Eye (tissue), 1 donor: ENCODE measurements at regions not wholly inside any gene's neighbourhood (a gene's known extent, or its start where the extent isn't known, plus 50 kb on each side); places are given as distances from the start of the nearest gene placed in this dataset.

Source experiments
- DNase-seq: peaks from one replicate; pipeline ENCODE4 v3.0.0-alpha.2; 2015

- no peak for DNase-seq
Measured at GRCh38 chr5:40385544-40385943, 294.2 kb upstream of the PTGER4 start.

DNA sequence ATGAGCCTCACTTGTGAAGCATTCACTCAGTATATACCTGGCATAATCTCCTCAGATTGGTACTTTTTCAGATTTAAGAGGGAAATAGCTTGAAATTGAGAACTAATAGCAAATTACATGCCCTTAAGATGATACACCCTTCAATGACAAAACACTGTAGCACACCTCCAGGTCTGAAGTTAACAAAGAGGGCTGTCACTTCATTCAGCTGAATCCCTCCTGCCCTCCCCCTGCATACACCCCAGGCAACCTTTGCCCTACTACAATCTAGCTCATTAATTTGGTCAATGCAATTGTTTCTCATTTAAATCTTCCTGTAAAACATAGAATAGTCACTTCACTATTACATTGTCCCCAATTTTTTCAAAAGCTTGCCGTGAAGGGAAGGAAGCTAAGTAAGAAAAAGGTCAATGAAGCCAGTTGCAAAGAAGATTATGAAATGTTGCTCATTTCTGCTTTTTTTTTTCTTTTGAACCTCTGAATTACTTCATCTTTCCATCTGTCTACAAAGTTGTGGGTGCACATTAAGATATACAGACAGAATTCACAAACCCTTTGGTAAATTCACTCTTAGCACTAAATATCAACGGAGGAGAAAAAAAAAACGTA, 294.8 kb upstream of the PTGER4 start:
- no peak for DNase-seq

DNA sequence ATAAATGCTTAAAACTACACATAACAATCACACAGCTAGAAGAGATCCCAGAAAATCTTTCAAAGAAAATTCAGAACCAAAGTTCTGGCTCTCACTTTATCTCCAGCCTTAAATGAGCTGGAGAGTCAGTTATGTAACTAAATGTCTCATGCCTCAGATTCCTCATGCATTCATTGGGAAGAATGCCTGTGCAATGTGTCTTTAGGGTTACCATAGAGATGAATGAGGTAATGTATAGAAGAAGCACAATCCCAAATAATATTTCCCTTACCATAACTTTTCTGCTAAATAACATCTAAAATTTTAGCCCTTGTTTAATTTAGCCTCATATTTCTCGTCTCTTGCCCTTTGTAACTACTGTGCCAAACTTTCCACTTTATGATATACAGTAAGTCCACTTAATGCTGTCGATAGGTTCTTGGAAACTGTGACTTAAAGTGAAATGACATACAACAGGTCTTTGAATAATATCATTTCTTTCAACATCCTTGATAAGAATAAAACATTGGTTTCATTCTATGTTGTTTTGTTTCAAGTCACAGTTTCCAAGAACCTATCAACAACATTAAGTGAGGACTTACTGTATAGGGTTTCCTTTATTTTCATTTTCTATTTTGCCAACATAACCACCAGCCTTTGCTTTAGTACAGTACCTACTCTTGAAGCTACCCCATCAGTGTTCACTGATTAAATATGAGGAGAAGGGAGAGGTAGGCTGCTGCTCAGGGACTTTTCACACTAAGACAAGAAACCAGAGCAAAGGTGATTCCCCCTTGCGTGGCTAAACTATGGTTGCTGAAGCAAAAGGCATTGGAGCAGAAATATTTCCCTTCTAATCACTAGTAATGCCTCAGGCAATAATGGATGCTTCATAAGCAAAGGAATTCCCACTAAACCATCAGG, 295.7 kb upstream of the PTGER4 start:
- DNase-seq: peak; percentile 41

- no peak for DNase-seq
Measured at GRCh38 chr5:40381676-40382363, 297.9 kb upstream of the PTGER4 start.

DNA sequence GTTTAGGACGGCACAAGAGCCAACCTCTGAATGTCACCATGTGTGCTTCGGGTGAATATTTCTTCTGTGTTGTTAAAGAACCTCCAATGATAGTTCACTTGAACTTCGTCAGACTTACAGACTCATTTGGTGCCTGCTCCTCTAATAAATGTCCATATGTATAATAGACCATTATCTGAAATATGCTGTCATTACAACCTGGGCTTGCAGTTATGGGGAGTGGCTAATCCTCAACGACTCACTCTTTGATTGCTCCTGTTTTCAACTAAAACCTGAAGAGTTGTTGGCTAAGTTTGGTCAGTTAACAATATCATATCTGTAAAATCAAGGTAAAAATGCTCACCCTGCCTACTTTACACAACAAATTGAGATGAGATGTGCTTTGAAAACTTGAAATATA, 298.7 kb upstream of the PTGER4 start:
- DNase-seq: no peak

GRCh38 chr5:40378396-40379177, 301.1 kb upstream of the PTGER4 start:
- DNase-seq: no peak

- DNase-seq: no peak
Measured at GRCh38 chr5:40376566-40376965, 303.1 kb upstream of the PTGER4 start.

- no peak for DNase-seq
Measured at GRCh38 chr5:40374853-40375252, 304.9 kb upstream of the PTGER4 start.

DNA sequence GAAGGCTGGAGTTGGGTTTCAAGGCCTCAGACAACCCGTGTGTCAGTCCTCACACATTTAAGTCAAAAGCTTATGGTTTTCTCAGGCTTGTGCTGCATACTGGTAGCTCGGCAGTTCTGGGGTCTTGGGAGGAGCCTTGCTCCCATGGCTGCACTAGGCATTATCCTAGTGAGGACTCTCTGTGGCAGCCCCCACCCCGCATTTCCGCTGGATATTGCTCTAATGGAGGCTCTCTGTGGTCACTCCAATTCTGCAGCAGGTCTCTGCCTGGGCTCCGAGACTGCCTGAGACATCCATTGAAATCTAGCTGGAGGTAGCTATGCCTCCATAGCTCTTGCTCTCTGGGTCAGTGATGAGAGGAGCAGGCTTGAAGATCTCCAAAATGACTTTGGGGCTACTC, 311.5 kb upstream of the PTGER4 start:
- DNase-seq: no peak

DNA sequence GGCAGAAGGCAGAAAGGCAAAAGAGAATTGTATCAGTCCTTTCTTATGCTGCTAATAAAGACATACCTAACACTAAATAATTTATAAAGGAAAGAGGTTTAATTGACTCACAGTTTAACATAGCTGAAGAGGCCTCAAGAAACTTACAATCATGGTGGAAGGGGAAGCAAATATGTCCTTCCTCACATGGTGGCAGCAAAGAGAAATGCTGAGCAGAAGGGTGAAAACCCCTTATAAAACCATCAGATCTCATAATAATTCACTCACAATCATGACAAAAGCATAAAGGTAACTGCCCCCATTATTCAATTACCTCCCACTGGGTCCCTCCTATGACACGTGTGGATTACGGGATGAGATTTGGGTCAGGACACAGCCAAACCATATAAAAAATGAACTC, 312.5 kb upstream of the PTGER4 start:
- no peak for DNase-seq

DNA sequence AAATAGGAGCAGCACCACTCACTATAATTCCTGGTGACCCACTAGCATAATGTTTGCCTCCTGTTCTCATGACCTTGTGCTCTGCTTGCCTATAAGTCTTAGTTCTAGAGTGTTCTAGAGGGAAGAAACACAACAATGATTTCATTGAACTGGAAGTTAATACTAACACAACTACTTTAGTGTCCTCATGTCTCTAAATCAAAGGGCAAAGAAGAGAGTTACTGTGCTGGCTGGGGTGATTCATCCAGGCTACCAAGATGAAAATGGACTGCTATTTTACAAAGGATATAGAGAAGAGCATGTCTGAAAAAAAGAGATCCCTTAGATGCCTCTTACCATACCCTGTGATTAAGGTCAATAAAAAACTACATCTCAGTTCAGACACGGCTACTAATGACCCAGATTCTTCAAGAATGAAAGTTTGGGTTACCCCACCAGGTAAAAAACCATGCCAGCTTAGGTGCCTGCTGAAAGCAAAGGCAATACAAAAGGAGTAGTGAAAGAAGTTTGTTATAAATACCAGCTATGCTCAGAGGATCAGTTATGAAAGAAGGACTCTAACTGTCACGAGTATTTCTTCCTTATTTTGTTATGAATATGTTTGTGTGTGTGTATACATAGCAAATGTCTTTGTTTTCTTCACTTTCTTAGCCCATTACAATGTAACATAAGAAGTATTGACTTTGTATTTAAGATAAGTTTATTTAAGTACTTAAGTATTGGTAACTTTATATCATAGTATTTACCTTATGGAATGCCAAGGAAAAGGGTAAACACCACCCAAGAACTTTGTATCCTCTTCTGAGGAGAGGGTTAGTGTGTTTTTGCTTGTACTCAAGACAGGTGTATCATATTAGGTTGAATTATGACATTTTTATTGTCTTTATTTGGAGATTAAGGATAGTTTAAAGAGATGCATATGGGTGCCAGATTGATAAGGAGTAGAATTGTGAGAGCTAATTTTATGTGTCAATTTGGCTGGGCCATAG, 314.1 kb upstream of the PTGER4 start:
- DNase-seq: no peak

GRCh38 chr5:40364441-40364840, 315.3 kb upstream of the PTGER4 start:
- no peak for DNase-seq

- DNase-seq: no peak
Measured at GRCh38 chr5:40361378-40361777, 318.3 kb upstream of the PTGER4 start.

DNA sequence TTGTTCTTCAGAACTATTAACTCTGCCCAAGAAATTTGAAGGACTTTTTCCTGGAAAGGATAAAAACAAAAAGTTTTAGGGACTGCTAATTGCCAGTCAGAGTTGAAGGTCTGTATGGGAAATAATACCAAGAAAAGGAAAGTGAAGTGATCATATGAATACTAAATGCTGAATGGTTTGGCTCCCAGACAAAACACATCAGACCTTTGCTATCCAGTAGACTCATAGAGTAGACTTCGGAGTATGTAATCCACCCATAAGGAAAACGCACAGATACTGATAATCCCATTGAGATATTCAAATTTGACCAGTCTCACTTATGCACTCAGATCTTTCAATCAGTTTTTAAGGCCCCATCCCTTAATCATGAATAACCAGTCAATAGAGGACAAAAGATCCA, 319.0 kb upstream of the PTGER4 start:
- DNase-seq: no peak

DNA sequence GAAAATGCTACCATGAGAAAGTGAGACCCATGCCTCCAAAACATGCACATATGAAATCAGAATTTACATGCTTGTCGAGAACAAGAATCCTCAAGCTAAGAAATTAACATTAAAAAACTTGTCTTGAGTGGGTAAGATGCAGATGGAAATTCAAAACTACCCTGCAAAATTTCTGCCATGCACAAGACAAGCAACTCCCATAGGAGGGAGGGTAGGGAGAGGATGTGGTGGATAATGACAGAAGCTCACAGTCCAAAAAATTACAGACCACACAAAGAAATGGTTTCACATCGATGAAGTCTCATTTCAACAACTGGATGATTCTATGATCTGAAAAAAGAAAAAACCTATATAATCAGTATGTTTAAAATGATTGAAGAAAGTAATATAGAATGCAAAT, 319.9 kb upstream of the PTGER4 start:
- DNase-seq: no peak

DNA sequence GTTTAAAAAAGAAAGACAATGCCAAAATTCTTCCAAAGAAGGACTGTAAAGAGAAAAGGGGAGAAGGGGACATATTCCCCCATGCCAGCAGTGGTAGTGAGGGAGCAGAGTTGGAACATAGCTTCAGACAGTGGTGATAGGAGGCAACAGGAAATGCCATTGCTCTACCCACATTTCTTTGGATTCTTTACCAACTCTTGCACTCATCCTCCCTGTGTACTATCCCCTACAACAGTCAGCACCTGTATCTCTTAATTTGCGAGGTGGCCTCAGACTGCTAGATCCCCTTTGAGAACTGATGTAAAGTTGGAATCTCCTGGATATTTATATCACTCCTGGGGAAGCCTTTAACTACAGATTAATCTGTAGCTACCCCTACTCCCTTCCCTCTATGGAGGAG, 320.6 kb upstream of the PTGER4 start:
- no peak for DNase-seq

GRCh38 chr5:40356248-40356647, 323.5 kb upstream of the PTGER4 start:
- peak; percentile 68 for DNase-seq

DNA sequence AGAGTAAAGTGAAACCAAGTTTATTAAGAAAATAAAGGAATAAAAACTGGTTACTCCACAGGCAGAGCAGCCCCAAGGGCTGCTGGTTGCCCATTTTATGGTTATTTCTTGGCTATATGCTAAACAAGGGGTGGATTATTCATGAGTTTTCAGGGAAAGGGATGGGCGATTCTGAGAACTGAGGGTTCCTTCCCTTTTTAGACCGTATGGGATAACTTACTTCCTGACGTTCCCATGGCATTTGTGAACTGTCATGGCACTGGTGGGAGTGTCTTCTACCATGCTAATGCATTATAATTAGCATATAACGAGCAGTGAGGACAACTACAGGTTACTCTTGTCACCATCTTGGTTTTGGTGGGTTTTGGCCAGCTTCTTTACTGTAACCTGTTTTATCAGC, 323.9 kb upstream of the PTGER4 start:
- no peak for DNase-seq

GRCh38 chr5:40355181-40355580, 324.5 kb upstream of the PTGER4 start:
- no peak for DNase-seq

- DNase-seq: no peak
Measured at GRCh38 chr5:40354171-40354570, 325.5 kb upstream of the PTGER4 start.

GRCh38 chr5:40353442-40353841, 326.3 kb upstream of the PTGER4 start:
- DNase-seq: no peak
